ENCODE measurements at regions not wholly inside any gene's neighbourhood (a gene's known extent, or its start where the extent isn't known, plus 50 kb on each side); places are given as distances from the start of the nearest gene placed in this dataset.

- no peak for TF ChIP-seq EP300 (IDR thresholded peaks at IDR 0.05)
- no peak for TF ChIP-seq CTCF (IDR thresholded peaks at IDR 0.05)
Observed at GRCh38 chr3:145251311-145251710, 909.7 kb downstream of the PLOD2 start.

Data from tibial nerve (tissue), 4 donors.